Parathyroid adenoma (tissue), 2 donors: ENCODE measurements at regions not wholly inside any gene's neighbourhood (a gene's known extent, or its start where the extent isn't known, plus 50 kb on each side); places are given as distances from the start of the nearest gene placed in this dataset.

ENCODE experiments used
- H2AFZ ChIP-seq: fragments of 300-600 bp; sonication (generic); one replicate; pipeline ENCODE4 v1.7.0; 2017; ENCODE audit warnings: antibody characterized with exemption, mild to moderate bottlenecking
- H3K27ac ChIP-seq: fragments of 300-600 bp; sonication (generic); one replicate; pipeline ENCODE4 v1.7.0; 2017
- H3K27me3 ChIP-seq: fragments of 300-600 bp; sonication (generic); one replicate; pipeline ENCODE4 v1.7.0; 2017; ENCODE audit warnings: low read length; ENCODE audit not compliant: control insufficient read depth, insufficient read depth
- H3K36me3 ChIP-seq: fragments of 300-600 bp; sonication (generic); one replicate; pipeline ENCODE4 v1.7.0; 2017; ENCODE audit warnings: low read length; ENCODE audit not compliant: control insufficient read depth, insufficient read depth
- H3K4me1 ChIP-seq: fragments of 300-600 bp; sonication (generic); one replicate; pipeline ENCODE4 v1.7.0; 2017; ENCODE audit warnings: control low read depth
- H3K4me2 ChIP-seq: fragments of 300-600 bp; sonication (generic); one replicate; pipeline ENCODE4 v1.7.0; 2017; ENCODE audit warnings: low read length
- H3K4me3 ChIP-seq: fragments of 300-600 bp; sonication (generic); one replicate; pipeline ENCODE4 v1.7.0; 2017; ENCODE audit warnings: low read depth, low read length
- H3K79me2 ChIP-seq: fragments of 300-600 bp; sonication (generic); one replicate; pipeline ENCODE4 v1.7.0; 2017; ENCODE audit warnings: control low read depth
- H3K9ac ChIP-seq: fragments of 300-600 bp; sonication (generic); one replicate; pipeline ENCODE4 v1.7.0; 2017; ENCODE audit warnings: mild to moderate bottlenecking
- H3K9me3 ChIP-seq: fragments of 300-600 bp; sonication (generic); one replicate; pipeline ENCODE4 v1.7.0; 2017; ENCODE audit warnings: low read length; ENCODE audit not compliant: control insufficient read depth
- CTCF ChIP-seq: fragments of 300-600 bp; sonication (generic); IDR thresholded peaks from one replicate; pipeline ENCODE4 v1.7.0; 2017; ENCODE audit warnings: antibody characterized with exemption, mild to moderate bottlenecking
- donor health status: primary hyperparathyroidism.

GRCh38 chr6:167551628-167552257 is 226.9 kb downstream of the TTLL2 start:
- no peaks in the 10 kb centered on the region for H3K4me1 ChIP-seq
- no peak overlapping the region for H3K4me3 ChIP-seq
- H3K27me3 ChIP-seq: no peaks in the 10 kb centered on the region
- H2AFZ ChIP-seq: no peak overlapping the region
- H3K36me3 ChIP-seq: no peaks in the 10 kb centered on the region
- H3K4me2 ChIP-seq: no peak overlapping the region
- H3K79me2 ChIP-seq: no peaks in the 10 kb centered on the region
- no peak for TF ChIP-seq CTCF
- H3K27ac ChIP-seq: no peak overlapping the region
- no peaks in the 10 kb centered on the region for H3K9me3 ChIP-seq
- no peak overlapping the region for H3K9ac ChIP-seq

- Histone ChIP-seq H3K36me3 (no peaks in the 10 kb centered on the region), H3K4me2 (no peak overlapping the region), H3K4me3 (no peak overlapping the region), H2AFZ (no peak overlapping the region), H3K79me2 (no peaks in the 10 kb centered on the region), H3K9me3 (no peaks in the 10 kb centered on the region), H3K9ac (no peak overlapping the region), H3K27ac (no peak overlapping the region), H3K4me1 (no peaks in the 10 kb centered on the region), H3K27me3 (no peaks in the 10 kb centered on the region)
- no peak for TF ChIP-seq CTCF
These were observed 227.4 kb downstream of the TTLL2 start for GRCh38 chr6:167552258-167552630.

- Histone ChIP-seq H3K27me3 (no peaks in the 10 kb centered on the region), H3K79me2 (no peaks in the 10 kb centered on the region), H3K4me3 (no peak overlapping the region), H3K36me3 (no peaks in the 10 kb centered on the region), H2AFZ (no peak overlapping the region), H3K4me2 (no peak overlapping the region), H3K27ac (no peak overlapping the region), H3K4me1 (no peaks in the 10 kb centered on the region), H3K9me3 (no peaks in the 10 kb centered on the region), H3K9ac (no peak overlapping the region)
- TF ChIP-seq CTCF: no peak
These were observed 228.3 kb downstream of the TTLL2 start for GRCh38 chr6:167552961-167553735.

GRCh38 chr6:167553736-167554119 is 228.8 kb downstream of the TTLL2 start:
- Histone ChIP-seq H3K4me2 (no peak overlapping the region), H3K9me3 (no peaks in the 10 kb centered on the region), H3K27ac (no peak overlapping the region), H3K4me3 (no peak overlapping the region), H3K27me3 (no peaks in the 10 kb centered on the region), H3K79me2 (no peaks in the 10 kb centered on the region), H2AFZ (no peak overlapping the region), H3K4me1 (no peaks in the 10 kb centered on the region), H3K36me3 (no peaks in the 10 kb centered on the region), H3K9ac (no peak overlapping the region)
- no peak for TF ChIP-seq CTCF

GRCh38 chr6:167554854-167555253 is 230.0 kb downstream of the TTLL2 start:
- no peak for TF ChIP-seq CTCF
- Histone ChIP-seq H3K27me3 (no peaks in the 10 kb centered on the region), H3K27ac (no peak overlapping the region), H3K9ac (no peak overlapping the region), H3K4me2 (no peak overlapping the region), H3K4me1 (no peaks in the 10 kb centered on the region), H3K9me3 (no peaks in the 10 kb centered on the region), H3K79me2 (no peaks in the 10 kb centered on the region), H3K4me3 (no peak overlapping the region), H2AFZ (no peak overlapping the region), H3K36me3 (no peaks in the 10 kb centered on the region)
